HG03442 (cell line): ENCODE measurements at regions not wholly inside any gene's neighbourhood (a gene's known extent, or its start where the extent isn't known, plus 50 kb on each side); places are given as distances from the start of the nearest gene placed in this dataset.

Experiments
- ATAC-seq: cut with Tn5 transposase; IDR thresholded peaks from one replicate; pipeline ENCODE4 v1.9.1; 2021; ENCODE audit warnings: mild to moderate bottlenecking, moderate library complexity; ENCODE audit not compliant: unreplicated experiment

DNA sequence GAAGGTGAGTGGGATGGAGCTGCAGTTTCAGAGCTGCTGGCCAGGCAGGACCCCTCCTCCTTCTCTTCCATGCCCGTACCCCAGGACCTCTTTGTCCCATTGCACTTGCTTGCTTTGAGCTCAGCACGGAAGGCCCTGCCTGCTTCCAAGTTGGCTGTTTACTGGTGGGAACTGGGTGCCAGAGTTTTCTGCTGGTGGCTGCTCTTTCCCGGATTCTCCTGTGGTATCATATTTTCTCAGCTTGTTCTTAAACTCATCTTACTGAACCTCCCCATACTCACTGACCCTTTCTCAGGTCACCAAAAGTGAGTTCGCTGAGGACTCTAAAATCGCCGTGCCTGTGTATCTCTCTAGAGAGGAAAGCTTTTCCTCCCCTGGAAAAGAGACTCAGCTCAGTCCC, 297.7 kb upstream of the TNP1 start:
- ATAC-seq = no peak

- no peak for ATAC-seq
Observed at GRCh38 chr2:217156801-217157200, 296.9 kb upstream of the TNP1 start.

DNA sequence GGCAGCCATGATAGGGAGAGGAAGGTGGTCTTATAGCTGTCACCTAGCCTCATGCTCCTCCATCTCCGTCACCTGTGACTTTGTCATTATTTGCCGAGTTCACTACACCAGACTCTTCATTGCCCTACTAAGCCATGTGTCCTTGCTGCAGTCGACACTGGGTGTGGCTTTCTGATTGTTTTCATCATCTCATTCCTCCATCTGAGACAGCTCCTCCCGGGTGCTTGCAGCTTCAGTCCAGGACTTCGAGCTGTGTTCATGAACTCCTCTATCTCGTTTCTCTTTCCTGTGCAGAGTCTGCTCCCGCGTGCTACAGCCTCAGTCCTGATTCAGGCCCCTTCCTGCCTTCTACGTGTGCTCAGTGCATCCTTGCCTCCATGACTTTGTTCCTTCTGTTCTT, 295.1 kb upstream of the TNP1 start:
- ATAC-seq = no peak

GRCh38 chr2:217153510-217153909, 293.6 kb upstream of the TNP1 start:
- ATAC-seq = no peak

- ATAC-seq = no peak
Observed at GRCh38 chr2:217152831-217153230, 293.0 kb upstream of the TNP1 start.

GRCh38 chr2:217151509-217152206, 291.8 kb upstream of the TNP1 start:
- ATAC-seq = no peak

DNA sequence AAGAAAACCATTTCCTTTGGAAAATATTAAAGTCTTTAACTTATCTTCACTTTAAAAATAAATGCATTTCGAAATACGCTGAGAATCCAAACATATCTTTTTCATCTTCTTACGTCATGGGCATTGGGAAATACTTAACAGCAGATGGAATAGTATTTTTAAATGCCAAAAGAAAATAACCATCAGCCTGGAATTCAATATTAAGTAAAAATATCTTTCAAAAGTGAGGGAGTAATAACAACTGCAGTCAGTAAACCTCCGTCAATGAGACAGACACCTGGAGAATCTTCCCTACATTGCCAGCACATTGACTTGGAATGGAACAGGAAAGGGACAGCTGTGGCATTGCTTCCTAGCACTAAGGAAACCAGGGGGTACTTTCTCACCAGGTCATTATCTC, 290.4 kb upstream of the TNP1 start:
- ATAC-seq = no peak

DNA sequence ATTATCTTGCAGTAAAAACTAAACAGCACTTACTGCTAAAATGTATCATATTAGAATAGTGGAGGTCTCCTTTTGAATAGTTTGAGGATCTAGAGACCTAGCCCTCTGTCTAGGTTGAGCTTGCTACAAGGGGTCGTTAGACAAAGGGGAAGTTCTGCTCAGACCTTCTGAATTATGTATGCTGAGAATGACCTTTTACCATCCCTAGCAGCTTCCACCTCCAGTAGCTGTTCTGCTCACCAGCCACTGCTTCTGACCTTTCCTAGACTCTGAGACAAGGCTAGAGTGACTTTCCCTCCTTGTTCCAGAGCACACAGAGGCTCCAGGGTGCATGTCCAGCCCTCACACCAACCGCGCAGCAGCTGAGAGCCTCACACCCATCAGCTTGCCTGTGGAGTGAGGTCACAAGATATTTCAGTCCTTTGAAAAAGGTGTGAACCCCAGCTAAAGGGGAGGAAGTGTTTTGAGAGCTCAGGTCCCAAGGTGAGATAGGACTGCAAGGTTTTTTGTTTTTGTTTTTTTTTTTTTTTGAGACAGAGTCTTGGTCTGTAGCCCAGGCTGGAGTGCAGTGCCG, 289.3 kb upstream of the TNP1 start:
- no peak for ATAC-seq

DNA sequence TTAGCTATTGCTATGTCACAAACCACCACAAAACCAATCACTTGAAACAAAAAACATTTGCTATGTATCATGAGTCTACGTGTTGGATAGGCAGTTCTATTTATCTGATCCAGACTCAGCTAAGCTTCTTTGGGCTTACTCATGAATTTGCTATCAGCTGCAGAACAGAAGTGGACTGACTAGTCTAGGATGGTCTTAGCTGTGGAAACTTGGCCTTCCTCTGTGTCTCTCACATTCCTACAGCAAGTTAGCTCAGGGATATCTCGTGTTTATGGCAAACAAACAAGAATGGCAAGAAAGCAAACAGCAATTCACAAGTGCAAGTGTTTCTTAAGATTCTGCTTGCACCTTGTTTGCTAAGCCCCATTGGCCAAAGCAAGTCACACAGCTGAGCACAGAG, 288.0 kb upstream of the TNP1 start:
- ATAC-seq = no peak

DNA sequence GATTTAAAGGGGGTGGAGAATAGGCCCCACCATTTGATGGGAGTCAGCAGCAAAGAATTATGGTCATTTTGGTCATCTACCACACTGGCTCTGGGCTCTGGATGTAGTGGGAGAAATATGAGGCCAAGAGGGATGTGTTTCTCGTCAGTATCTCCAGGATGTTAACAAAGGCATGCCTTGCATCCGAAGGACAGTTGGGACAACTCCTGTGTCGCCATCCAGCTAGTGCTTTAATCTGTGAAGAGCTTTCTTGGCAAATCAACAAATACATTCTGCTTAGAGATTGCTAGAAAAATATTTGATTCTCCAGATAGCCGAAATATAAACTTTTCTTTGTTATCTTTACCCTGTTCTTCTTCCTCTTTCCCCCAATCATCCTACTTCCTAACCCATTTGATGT, 287.1 kb upstream of the TNP1 start:
- ATAC-seq = no peak

DNA sequence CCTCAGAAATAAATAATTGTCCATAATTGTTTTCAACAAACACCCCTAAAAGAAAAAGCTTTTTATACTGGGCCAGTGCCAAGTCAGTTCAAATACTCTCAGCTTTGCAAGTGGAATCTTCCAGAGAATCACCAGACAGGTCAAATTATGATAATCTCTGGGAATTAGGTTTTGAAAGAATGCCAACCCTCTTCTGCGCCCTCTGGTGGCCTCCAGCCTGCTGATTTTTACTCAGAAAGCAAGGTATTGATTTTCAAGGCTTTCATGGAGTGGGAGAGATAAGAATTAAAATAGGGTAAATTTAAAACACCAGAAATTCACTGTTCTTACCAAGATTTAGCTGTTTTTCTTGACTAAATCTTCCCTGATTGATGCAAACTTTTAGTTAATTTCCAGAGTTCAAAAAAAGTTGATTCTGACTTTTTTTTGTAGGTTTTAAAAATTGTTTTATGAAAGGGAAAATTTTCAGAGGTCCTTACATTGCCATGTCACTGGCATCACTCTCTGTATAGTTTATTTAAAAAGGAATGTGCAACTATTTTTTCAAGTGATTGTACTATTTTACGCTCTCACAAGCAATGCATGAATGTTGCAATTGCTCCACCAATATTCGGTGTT, 282.9 kb upstream of the TNP1 start:
- no peak for ATAC-seq

- ATAC-seq = no peak
Observed at GRCh38 chr2:217138284-217138683, 278.4 kb upstream of the TNP1 start.

- no peak for ATAC-seq
Observed at GRCh38 chr2:217127744-217128143, 267.9 kb upstream of the TNP1 start.

- no peak for ATAC-seq
Observed at GRCh38 chr2:217125014-217125413, 265.1 kb upstream of the TNP1 start.

- ATAC-seq = no peak
Observed at GRCh38 chr2:217124050-217124449, 264.2 kb upstream of the TNP1 start.

- no peak for ATAC-seq
Observed at GRCh38 chr2:217121565-217121964, 261.7 kb upstream of the TNP1 start.

GRCh38 chr2:217120429-217120828, 260.6 kb upstream of the TNP1 start:
- no peak for ATAC-seq

DNA sequence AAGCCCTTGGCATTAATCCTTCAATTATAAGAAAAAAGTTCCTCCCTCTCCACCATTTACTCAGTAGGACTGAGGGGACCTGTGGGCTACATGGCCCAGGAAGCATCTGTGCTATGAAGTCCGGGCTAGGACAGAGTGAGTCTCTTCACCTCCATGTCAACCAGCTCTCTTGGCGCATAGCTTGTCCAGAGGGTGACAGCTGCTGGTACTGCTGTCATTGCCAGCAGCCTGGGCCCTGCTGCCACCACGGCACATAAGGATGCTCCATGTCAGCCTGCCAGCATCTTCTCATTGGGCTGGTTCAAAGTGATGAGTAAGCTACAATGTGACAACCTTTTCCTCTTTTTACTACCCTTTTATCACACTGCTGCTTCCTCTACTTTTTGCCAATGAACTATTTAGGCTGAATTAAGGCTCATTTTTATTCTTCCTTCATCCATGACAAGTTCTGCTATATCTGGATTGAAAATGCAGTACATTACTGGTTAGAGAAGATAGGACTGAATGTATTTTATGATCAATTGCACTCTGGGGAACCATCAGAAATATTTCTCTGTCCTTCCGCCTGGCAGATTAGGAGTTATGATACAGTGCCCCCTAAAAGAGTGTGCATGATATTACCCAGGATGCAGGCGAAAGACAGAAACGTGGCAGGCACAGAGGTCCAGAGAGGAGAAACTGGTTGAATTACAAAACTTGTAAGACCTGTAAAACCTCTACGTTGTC, 258.9 kb upstream of the TNP1 start:
- ATAC-seq = no peak

DNA sequence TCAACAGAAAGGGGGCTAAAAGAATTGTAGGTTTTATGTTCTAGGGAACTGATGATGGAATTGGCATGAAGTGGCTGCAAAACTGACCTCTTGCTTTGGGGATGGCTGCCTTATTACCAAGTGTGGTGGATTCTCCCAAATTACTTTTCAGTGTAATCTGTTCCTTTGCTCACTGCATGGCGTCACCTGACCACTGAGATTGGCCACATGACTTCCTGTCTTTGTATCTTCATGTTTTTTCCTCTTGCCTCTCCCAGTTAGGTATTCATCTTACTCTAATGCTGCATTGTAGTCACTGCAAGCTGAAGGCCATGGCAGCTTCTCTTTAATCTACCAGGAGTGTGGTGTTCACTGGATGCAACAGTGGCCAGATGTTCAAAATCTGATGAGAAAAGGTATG, 257.7 kb upstream of the TNP1 start:
- no peak for ATAC-seq

DNA sequence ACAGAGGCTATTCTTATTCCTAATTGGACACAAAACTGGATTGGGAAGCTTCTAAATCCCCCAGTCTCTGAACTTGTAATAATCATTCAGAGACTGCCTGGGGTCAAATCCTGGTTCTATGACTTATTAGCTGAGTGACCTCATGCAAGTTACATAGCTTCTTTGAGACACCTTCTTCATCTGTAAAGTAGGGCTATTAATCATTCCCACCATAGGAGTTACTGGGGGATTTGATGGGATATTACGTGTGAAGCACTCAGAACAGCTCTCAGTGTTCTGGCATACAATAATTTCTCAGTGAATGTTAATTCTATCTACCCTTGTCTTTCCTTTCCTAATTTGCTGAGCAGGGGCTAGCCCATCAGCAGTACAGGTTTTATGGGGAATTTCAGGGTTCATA, 256.7 kb upstream of the TNP1 start:
- no peak for ATAC-seq

DNA sequence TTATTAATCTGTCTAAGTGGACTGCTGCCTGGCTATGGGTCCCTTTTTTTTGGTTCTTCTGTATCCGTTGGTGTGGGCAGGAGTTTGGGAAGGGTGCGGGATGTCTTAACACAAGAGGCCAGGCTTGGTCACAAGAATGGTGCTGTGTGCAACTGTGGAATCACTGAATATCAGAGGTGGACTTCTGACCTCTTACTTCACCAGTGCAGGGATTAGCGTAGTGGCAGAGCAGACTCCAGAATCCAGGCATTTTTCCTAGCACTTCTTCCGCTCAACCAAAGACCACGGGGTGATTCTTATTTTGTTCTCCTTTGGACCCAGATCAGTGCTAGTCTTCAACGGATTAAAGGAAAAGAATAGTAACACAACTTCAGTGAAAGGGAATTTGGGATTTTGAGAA, 254.3 kb upstream of the TNP1 start:
- no peak for ATAC-seq

- ATAC-seq = no peak
Observed at GRCh38 chr2:217113491-217113890, 253.6 kb upstream of the TNP1 start.
